ENCODE measurements at regions not wholly inside any gene's neighbourhood (a gene's known extent, or its start where the extent isn't known, plus 50 kb on each side); places are given as distances from the start of the nearest gene placed in this dataset.

- TF ChIP-seq CTCF (IDR thresholded peaks at IDR 0.05 in 4 of 5, conservative IDR thresholded peaks at IDR 0.05 in 1 of 5) (no peak), POLR2A (IDR thresholded peaks at IDR 0.05) (no peak)
Observed at GRCh38 chr3:75396316-75396802, 267.8 kb upstream of the FRG2C start.
